ENCODE measurements at regions not wholly inside any gene's neighbourhood (a gene's known extent, or its start where the extent isn't known, plus 50 kb on each side); places are given as distances from the start of the nearest gene placed in this dataset.

DNA sequence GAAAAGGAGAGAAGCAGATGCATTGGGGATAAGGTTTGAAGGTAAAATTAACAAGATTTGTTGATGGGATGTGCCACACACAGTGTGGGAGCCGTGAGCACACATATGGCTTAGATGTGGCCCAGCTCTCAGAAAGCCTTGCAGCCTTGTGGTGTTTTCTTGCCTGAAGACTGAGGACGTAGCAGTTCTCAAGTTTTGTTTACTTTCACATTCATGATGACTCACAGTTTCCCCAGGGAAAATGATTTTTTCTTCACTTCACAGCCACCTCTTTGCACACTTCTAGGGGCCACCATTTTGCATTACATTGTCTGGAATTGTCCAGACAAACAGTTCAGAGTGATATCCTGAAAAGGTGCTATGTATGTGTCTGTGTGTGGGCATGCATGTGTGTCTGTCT lies 126.2 kb downstream of the BASP1 start:
- Histone ChIP-seq H3K36me3 (no peaks in the 10 kb centered on the region), H3K4me3 (no peak overlapping the region), H3K27ac (no peak overlapping the region), H3K9me3 (ENCODE audit: low read depth) (no peaks in the 10 kb centered on the region), H3K27me3 (no peaks in the 10 kb centered on the region), H3K4me1 (ENCODE audit: low read depth) (peaks cover 13% of the 10 kb centered on the region)
- DNase-seq (ENCODE audit: low read depth in 1 of 2, low spot score in 1 of 2): peak in 1 of 2 donors; percentile 89
- TF ChIP-seq, protein P1, sequence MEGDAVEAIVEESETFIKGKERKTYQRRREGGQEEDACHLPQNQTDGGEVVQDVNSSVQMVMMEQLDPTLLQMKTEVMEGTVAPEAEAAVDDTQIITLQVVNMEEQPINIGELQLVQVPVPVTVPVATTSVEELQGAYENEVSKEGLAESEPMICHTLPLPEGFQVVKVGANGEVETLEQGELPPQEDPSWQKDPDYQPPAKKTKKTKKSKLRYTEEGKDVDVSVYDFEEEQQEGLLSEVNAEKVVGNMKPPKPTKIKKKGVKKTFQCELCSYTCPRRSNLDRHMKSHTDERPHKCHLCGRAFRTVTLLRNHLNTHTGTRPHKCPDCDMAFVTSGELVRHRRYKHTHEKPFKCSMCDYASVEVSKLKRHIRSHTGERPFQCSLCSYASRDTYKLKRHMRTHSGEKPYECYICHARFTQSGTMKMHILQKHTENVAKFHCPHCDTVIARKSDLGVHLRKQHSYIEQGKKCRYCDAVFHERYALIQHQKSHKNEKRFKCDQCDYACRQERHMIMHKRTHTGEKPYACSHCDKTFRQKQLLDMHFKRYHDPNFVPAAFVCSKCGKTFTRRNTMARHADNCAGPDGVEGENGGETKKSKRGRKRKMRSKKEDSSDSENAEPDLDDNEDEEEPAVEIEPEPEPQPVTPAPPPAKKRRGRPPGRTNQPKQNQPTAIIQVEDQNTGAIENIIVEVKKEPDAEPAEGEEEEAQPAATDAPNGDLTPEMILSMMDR (IDR thresholded peaks at IDR 0.05; ENCODE audit: low read depth, low read length): no peak

DNA sequence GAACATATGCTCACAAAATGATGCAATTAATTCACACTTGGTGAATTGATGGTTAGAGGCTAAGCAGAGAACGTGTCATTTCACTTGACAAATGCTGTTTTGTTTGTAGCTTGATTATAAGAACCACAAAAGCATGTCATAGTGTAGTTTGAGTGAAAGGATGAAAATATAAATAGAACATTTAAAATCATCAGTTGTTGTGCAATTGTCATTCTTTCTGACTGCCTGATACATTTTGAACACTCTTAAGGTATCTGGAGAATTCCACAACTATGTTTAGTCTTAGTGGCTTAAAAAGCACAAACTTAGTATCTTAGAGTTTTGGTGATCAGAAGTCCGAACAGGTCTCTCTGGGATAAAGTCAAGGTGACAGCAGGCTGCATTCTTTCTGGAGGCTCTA lies 129.4 kb downstream of the BASP1 start:
- no peaks in the 10 kb centered on the region for H3K27me3 ChIP-seq
- no peak overlapping the region for H3K27ac ChIP-seq
- no peaks in the 10 kb centered on the region for H3K36me3 ChIP-seq
- DNase-seq (ENCODE audit: low read depth in 1 of 2, low spot score in 1 of 2): no peak
- no peaks in the 10 kb centered on the region for H3K4me1 ChIP-seq (ENCODE audit: low read depth)
- TF ChIP-seq, protein P1 (IDR thresholded peaks at IDR 0.05; ENCODE audit: low read depth, low read length): no peak
- H3K9me3 ChIP-seq (ENCODE audit: low read depth): no peaks in the 10 kb centered on the region
- H3K4me3 ChIP-seq: no peak overlapping the region

DNA sequence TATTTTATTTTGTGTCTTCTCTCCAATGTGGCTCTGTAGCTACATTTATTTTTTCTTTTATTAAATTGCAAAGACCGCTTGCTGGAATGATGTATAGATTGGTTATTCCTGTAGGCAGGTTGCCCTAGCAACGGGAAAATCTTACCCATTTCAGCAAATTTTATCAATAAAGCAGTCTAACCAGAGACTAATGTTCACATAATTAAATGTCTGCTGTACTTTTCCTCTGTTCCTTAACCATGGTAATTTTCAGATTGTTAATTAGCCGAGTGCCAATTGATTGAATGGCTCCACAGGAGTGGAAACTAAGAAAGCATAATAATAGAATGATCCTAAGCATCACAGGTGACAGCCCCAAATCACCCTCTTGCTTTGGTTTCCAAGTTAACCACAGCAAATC lies 134.8 kb downstream of the BASP1 start:
- TF ChIP-seq, protein P1 (IDR thresholded peaks at IDR 0.05; ENCODE audit: low read depth, low read length): no peak
- no peaks in the 10 kb centered on the region for H3K36me3 ChIP-seq

DNA sequence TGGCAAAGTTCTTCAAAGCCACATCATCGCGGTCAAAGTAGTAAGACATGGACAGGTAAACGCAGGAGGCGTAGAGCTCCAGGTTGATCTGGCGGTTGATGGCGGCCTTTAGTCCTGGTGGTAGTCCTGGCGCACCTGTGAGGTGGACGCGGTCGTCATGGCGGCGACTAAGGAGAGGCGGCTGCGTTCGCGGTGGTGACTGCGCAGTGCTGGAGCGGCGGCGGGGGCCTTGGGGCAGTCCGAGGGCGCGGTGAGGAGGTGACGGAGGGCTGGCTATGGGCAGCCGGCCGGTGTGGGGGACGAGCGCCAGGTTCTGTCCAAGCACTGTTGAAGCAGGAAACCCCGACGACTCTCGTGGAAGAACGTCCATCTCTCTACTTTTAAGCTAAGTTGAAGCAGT lies 136.8 kb downstream of the BASP1 start:
- no peak for DNase-seq (ENCODE audit: low read depth in 1 of 2, low spot score in 1 of 2)
- Histone ChIP-seq H3K27me3 (no peaks in the 10 kb centered on the region), H3K4me3 (no peak overlapping the region), H3K27ac (no peak overlapping the region), H3K9me3 (ENCODE audit: low read depth) (no peaks in the 10 kb centered on the region), H3K36me3 (no peaks in the 10 kb centered on the region), H3K4me1 (ENCODE audit: low read depth) (no peaks in the 10 kb centered on the region)
- TF ChIP-seq, protein P1 (IDR thresholded peaks at IDR 0.05; ENCODE audit: low read depth, low read length): no peak

More for the DNA sequence above, 134.8 kb downstream of the BASP1 start:
- no peaks in the 10 kb centered on the region for H3K4me1 ChIP-seq (ENCODE audit: low read depth)
- no peaks in the 10 kb centered on the region for H3K9me3 ChIP-seq (ENCODE audit: low read depth)
- H3K27me3 ChIP-seq: no peaks in the 10 kb centered on the region
- H3K27ac ChIP-seq: no peak overlapping the region
- H3K4me3 ChIP-seq: no peak overlapping the region
- DNase-seq (ENCODE audit: low read depth in 1 of 2, low spot score in 1 of 2): no peak

DNA sequence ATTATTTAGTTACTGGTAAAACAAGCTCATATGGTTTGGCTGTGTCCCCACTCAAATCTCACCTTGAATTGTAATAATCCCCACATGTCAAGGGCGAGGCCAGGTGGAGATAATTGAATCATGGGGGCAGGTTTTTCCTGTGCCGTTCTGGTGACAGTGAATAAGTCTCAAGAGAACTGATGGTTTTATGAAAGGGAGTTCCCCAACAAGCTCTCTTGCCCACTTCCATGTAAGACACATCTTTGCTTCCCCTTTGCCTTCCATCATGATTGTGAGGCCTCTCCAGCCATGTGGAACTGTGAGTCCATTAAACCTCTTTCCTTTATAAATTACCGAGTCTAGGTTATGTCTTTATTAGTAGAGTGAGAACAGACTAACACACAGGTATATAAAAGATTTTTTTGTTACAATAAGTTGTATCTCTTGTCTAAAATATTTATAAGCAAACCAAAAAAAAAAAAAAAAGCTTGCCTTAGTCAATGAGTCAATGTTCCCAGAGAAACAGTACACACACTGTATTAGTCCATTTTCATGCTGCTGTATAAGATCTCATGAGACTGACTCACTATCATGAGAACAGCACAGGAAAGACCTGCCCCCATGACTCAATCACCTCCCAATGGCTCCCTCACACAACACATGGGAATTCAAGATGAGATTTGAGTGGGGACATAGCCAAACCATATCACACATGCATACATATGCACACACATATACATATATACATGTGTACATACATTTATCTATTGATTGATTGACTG lies 138.3 kb downstream of the BASP1 start:
- Histone ChIP-seq H3K4me3 (no peak overlapping the region), H3K27ac (no peak overlapping the region), H3K9me3 (ENCODE audit: low read depth) (no peaks in the 10 kb centered on the region), H3K27me3 (no peaks in the 10 kb centered on the region), H3K36me3 (no peaks in the 10 kb centered on the region), H3K4me1 (ENCODE audit: low read depth) (no peaks in the 10 kb centered on the region)
- TF ChIP-seq, protein P1 (IDR thresholded peaks at IDR 0.05; ENCODE audit: low read depth, low read length): no peak
- no peak for DNase-seq (ENCODE audit: low read depth in 1 of 2, low spot score in 1 of 2)

All from cardiac muscle cell (in vitro differentiated cells and primary cell).